GM19468 (cell line): ENCODE measurements at regions not wholly inside any gene's neighbourhood (a gene's known extent, or its start where the extent isn't known, plus 50 kb on each side); places are given as distances from the start of the nearest gene placed in this dataset.

ENCODE experiments used
- ATAC-seq: cut with Tn5 transposase; IDR thresholded peaks from one replicate; pipeline ENCODE4 v1.9.1; 2021; ENCODE audit warnings: mild to moderate bottlenecking, moderate library complexity, moderate number of reproducible peaks; ENCODE audit not compliant: unreplicated experiment; ENCODE audit errors: extremely low read depth

DNA sequence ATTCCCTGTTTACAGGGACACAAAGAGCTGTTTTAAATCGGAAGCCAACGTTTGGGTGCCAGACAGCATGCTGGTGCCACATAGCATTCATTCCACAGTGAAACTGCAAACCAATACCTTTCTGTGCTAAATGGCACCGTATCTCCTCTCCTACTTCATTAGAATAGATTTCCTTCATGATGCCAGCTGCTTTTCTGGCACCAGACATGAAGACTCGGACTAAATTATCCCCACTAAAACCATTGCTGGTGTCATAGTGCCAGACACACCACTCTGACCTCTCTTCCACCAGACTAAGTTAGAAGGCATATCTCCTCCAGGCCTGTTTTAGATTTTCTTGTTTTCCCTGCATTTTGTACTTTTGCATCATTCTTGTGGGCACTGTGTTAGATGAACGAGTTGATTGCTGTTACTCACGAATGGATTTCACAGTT lies 155.1 kb downstream of the ETV1 start:
- ATAC-seq, result no peak

DNA sequence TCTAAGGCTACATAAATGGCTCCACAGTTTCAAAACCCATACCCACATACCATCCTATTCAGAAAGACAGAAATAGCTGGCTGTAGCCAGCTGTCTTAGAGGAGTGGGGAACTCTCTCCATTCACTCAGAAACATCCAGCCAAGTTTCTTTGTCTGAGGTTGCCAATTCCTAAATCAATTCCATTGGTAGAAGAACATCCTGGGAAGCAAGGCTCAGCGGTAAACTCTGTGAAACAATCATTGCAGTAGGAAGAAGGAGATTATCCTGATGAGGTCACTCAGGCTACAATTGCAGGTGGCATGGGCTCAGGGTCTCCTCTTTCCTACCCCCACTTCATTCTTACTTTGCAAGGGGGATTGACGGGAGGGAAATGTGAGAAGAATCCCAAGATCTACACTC lies 154.0 kb downstream of the ETV1 start:
- ATAC-seq, result no peak

DNA sequence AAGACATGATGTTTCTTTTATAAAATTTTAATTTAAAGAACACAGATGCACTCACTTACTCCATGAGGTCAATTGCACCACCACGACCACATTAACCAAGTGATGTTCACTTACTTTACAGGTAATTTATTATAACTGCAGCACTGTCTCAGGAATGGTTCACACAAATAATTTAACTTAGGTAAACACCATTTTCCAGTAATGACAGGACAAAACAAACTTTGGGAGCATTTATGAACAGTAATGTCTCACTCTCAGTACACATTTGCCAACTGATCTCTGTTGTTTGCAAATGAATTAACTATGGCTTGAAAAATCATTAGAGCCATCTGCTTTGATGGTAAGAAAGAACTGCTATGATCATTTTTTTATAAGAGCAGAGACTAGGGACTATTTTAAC lies 150.4 kb downstream of the ETV1 start:
- no peak for ATAC-seq
